ENCODE measurements at regions not wholly inside any gene's neighbourhood (a gene's known extent, or its start where the extent isn't known, plus 50 kb on each side); places are given as distances from the start of the nearest gene placed in this dataset.
"Not testable (repeated sequence)": the region's sequence is repeated elsewhere in the genome, so short reads cannot be mapped to it uniquely, and the experiment has no call there.

- Histone ChIP-seq H3K4me3 (ENCODE audit: low read depth in 1 of 2, low read length in 2 of 2) (no peak overlapping the region), H3K36me3 (ENCODE audit: control insufficient read depth in 1 of 2, insufficient read depth in 2 of 2, low read length in 2 of 2) (no peaks in the 10 kb centered on the region), H3K9me3 (ENCODE audit: control insufficient read depth in 1 of 2, low read length in 2 of 2) (no peaks in the 10 kb centered on the region), H3K27ac (ENCODE audit: low read length) (no peak overlapping the region), H3K4me1 (ENCODE audit: control insufficient read depth in 1 of 2, insufficient read depth in 2 of 2, low read length in 2 of 2) (no peaks in the 10 kb centered on the region), H3K27me3 (ENCODE audit: low read depth, low read length) (no peaks in the 10 kb centered on the region)
Measured at GRCh38 chr5:72588640-72589039, 81.4 kb upstream of the ZNF366 start.

DNA sequence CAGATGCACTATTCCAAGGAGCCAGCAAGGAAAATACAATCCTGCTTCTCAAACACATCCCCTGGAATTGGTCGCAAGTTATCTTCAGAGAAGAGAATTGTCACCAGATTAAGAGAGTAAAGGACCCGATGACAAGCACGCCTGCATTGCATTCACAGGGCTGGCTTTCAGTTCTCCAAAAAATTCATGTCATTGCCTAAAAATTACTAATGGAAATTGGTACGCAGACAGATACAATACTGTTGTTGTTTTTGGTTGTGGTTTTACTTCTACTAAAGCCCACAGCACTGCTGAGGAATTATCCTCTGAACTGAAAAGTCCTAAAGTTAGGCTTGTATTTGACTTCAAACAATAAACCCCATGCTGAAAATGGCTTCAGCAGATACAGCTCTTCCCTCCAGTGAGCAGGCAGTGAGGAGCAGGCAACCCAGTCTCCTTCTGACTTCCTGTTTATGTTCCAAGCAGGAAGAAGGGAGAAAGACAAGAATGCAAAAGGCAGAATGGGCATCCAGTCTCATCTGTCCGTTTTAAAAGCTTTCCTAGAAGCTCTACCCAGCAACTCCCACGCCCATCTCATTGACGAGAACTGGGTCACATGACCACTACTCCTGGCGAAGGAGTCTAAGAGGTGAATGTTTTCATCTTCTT lies 80.6 kb upstream of the ZNF366 start:
- no peaks in the 10 kb centered on the region for H3K27me3 ChIP-seq (ENCODE audit: low read depth, low read length)
- H3K4me1 ChIP-seq (ENCODE audit: control insufficient read depth in 1 of 2, insufficient read depth in 2 of 2, low read length in 2 of 2) = no peaks in the 10 kb centered on the region
- no peak overlapping the region for H3K27ac ChIP-seq (ENCODE audit: low read length)
- no peak overlapping the region for H3K4me3 ChIP-seq (ENCODE audit: low read depth in 1 of 2, low read length in 2 of 2)
- H3K9me3 ChIP-seq (ENCODE audit: control insufficient read depth in 1 of 2, low read length in 2 of 2) = no peaks in the 10 kb centered on the region
- H3K36me3 ChIP-seq (ENCODE audit: control insufficient read depth in 1 of 2, insufficient read depth in 2 of 2, low read length in 2 of 2) = no peaks in the 10 kb centered on the region

DNA sequence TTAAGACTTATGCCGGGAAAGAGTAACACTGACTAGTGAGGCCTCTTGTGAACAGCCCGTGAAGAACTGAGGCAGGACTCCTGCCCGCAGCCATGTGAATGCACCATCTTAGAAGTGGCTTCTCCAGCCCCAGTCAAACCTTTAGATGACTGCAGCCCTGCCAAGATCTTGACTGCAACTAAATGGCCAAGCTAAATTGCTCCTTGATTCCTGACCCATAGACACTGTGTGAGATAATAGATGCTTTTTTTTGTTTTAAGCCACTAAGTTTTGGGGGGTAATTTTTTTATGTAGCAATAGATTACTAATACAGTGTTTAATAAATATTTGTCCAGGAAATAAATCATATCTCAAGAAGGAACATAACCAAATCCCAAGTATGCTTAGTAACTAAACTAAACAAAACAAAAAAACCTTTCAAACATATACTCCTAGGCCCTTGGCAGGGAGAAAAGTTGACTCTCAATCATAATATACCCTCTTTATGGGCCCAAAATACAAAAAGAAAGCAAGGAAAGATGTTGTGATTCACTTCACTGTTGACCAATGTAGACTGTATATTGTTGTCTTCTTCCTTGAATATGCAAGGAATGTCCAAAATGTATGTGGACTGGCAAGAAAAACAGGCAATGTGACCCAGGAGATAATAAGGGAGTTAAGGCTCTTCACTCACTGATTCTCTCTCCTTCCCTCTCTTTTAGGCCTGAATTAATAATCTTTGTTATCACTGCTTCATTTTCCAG lies 79.7 kb upstream of the ZNF366 start:
- H3K27ac ChIP-seq (ENCODE audit: low read length) = no peak overlapping the region
- H3K4me3 ChIP-seq (ENCODE audit: low read depth in 1 of 2, low read length in 2 of 2) = no peak overlapping the region

GRCh38 chr5:72584466-72584865 lies 77.3 kb upstream of the ZNF366 start:
- H3K27me3 ChIP-seq (ENCODE audit: low read depth, low read length) = no peaks in the 10 kb centered on the region
- no peaks in the 10 kb centered on the region for H3K9me3 ChIP-seq (ENCODE audit: control insufficient read depth in 1 of 2, low read length in 2 of 2)
- no peak overlapping the region for H3K4me3 ChIP-seq (ENCODE audit: low read depth in 1 of 2, low read length in 2 of 2)
- no peaks in the 10 kb centered on the region for H3K4me1 ChIP-seq (ENCODE audit: control insufficient read depth in 1 of 2, insufficient read depth in 2 of 2, low read length in 2 of 2)
- no peaks in the 10 kb centered on the region for H3K36me3 ChIP-seq (ENCODE audit: control insufficient read depth in 1 of 2, insufficient read depth in 2 of 2, low read length in 2 of 2)
- H3K27ac ChIP-seq (ENCODE audit: low read length) = no peak overlapping the region

More for the DNA sequence above, 79.7 kb upstream of the ZNF366 start:
- no peaks in the 10 kb centered on the region for H3K9me3 ChIP-seq (ENCODE audit: control insufficient read depth in 1 of 2, low read length in 2 of 2)
- no peaks in the 10 kb centered on the region for H3K27me3 ChIP-seq (ENCODE audit: low read depth, low read length)
- H3K4me1 ChIP-seq (ENCODE audit: control insufficient read depth in 1 of 2, insufficient read depth in 2 of 2, low read length in 2 of 2) = no peaks in the 10 kb centered on the region
- H3K36me3 ChIP-seq (ENCODE audit: control insufficient read depth in 1 of 2, insufficient read depth in 2 of 2, low read length in 2 of 2) = no peaks in the 10 kb centered on the region

GRCh38 chr5:72579290-72579689 lies 72.1 kb upstream of the ZNF366 start:
- not testable (repeated sequence) for H3K27me3 ChIP-seq (ENCODE audit: low read depth, low read length); H3K27ac ChIP-seq (ENCODE audit: low read length); H3K4me1 ChIP-seq (ENCODE audit: control insufficient read depth in 1 of 2, insufficient read depth in 2 of 2, low read length in 2 of 2); H3K4me3 ChIP-seq (ENCODE audit: low read depth in 1 of 2, low read length in 2 of 2); H3K36me3 ChIP-seq (ENCODE audit: control insufficient read depth in 1 of 2, insufficient read depth in 2 of 2, low read length in 2 of 2); H3K9me3 ChIP-seq (ENCODE audit: control insufficient read depth in 1 of 2, low read length in 2 of 2)

- no peaks in the 10 kb centered on the region for H3K27me3 ChIP-seq (ENCODE audit: low read depth, low read length)
- no peak overlapping the region for H3K27ac ChIP-seq (ENCODE audit: low read length)
- H3K4me3 ChIP-seq (ENCODE audit: low read depth in 1 of 2, low read length in 2 of 2) = no peak overlapping the region
- H3K36me3 ChIP-seq (ENCODE audit: control insufficient read depth in 1 of 2, insufficient read depth in 2 of 2, low read length in 2 of 2) = no peaks in the 10 kb centered on the region
- H3K9me3 ChIP-seq (ENCODE audit: control insufficient read depth in 1 of 2, low read length in 2 of 2) = no peaks in the 10 kb centered on the region
- no peaks in the 10 kb centered on the region for H3K4me1 ChIP-seq (ENCODE audit: control insufficient read depth in 1 of 2, insufficient read depth in 2 of 2, low read length in 2 of 2)
Measured at GRCh38 chr5:72572236-72572765, 65.1 kb upstream of the ZNF366 start.

DNA sequence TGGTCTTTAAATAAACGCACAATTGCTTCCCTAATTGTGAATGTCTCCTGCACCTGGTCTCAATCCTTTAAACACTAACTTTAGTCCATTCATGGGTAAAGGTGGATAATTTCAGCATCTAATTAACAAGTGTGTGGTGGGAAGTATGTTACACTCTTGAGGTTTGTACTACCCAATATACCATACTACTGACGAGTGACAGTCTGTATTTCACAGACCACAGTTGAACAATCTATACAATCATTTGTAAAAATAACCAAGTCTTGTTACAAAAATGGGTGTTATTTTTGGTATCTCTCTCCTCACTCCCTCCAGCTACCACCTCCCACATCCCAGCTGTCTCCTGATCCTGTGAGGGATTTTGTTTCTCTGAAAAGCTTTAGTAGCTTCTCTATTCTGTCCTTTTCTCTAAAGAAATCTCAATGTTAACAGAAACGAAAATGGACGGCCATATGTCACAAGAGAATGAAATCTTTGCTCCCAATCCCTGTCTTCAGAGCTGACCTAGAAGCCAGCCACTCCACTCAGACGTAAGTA lies 62.3 kb upstream of the ZNF366 start:
- H3K27me3 ChIP-seq (ENCODE audit: low read depth, low read length) = no peaks in the 10 kb centered on the region
- no peaks in the 10 kb centered on the region for H3K4me1 ChIP-seq (ENCODE audit: control insufficient read depth in 1 of 2, insufficient read depth in 2 of 2, low read length in 2 of 2)
- H3K4me3 ChIP-seq (ENCODE audit: low read depth in 1 of 2, low read length in 2 of 2) = no peak overlapping the region
- H3K9me3 ChIP-seq (ENCODE audit: control insufficient read depth in 1 of 2, low read length in 2 of 2) = no peaks in the 10 kb centered on the region
- H3K27ac ChIP-seq (ENCODE audit: low read length) = no peak overlapping the region
- no peaks in the 10 kb centered on the region for H3K36me3 ChIP-seq (ENCODE audit: control insufficient read depth in 1 of 2, insufficient read depth in 2 of 2, low read length in 2 of 2)

DNA sequence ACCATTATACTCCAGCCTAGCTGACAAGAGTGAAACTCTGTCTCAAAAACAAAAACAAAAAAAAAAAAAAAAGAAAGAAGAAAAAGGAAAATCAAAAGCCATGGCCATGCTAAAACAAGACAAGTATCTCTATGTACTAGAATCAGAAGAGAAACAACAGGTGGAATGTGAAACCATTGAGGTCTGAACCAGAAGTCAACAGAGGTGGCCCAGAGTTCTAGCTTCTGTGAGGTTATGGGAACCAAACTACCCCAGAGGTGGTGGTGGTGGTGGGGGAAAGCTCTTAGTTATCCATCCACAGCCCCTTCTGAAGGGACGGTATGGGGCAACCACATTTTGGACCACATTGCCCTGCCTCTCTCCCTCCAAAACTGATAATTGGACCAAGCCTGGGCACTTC lies 59.5 kb upstream of the ZNF366 start:
- H3K4me1 ChIP-seq (ENCODE audit: control insufficient read depth in 1 of 2, insufficient read depth in 2 of 2, low read length in 2 of 2) = no peaks in the 10 kb centered on the region
- H3K36me3 ChIP-seq (ENCODE audit: control insufficient read depth in 1 of 2, insufficient read depth in 2 of 2, low read length in 2 of 2) = no peaks in the 10 kb centered on the region

GRCh38 chr5:72565513-72566289 lies 58.5 kb upstream of the ZNF366 start:
- Histone ChIP-seq H3K4me1 (ENCODE audit: control insufficient read depth in 1 of 2, insufficient read depth in 2 of 2, low read length in 2 of 2) (no peaks in the 10 kb centered on the region), H3K9me3 (ENCODE audit: control insufficient read depth in 1 of 2, low read length in 2 of 2) (no peaks in the 10 kb centered on the region), H3K27ac (ENCODE audit: low read length) (no peak overlapping the region), H3K4me3 (ENCODE audit: low read depth in 1 of 2, low read length in 2 of 2) (no peak overlapping the region), H3K36me3 (ENCODE audit: control insufficient read depth in 1 of 2, insufficient read depth in 2 of 2, low read length in 2 of 2) (no peaks in the 10 kb centered on the region), H3K27me3 (ENCODE audit: low read depth, low read length) (no peaks in the 10 kb centered on the region)

More for the DNA sequence above, 59.5 kb upstream of the ZNF366 start:
- no peaks in the 10 kb centered on the region for H3K27me3 ChIP-seq (ENCODE audit: low read depth, low read length)
- H3K27ac ChIP-seq (ENCODE audit: low read length) = no peak overlapping the region
- H3K9me3 ChIP-seq (ENCODE audit: control insufficient read depth in 1 of 2, low read length in 2 of 2) = no peaks in the 10 kb centered on the region
- no peak overlapping the region for H3K4me3 ChIP-seq (ENCODE audit: low read depth in 1 of 2, low read length in 2 of 2)

- no peaks in the 10 kb centered on the region for H3K27me3 ChIP-seq (ENCODE audit: low read depth, low read length)
Measured at GRCh38 chr5:72562717-72563116, 55.5 kb upstream of the ZNF366 start.

More at GRCh38 chr5:72562717-72563116, 55.5 kb upstream of the ZNF366 start:
- H3K9me3 ChIP-seq (ENCODE audit: control insufficient read depth in 1 of 2, low read length in 2 of 2) = no peaks in the 10 kb centered on the region
- H3K27ac ChIP-seq (ENCODE audit: low read length) = no peak overlapping the region
- H3K4me1 ChIP-seq (ENCODE audit: control insufficient read depth in 1 of 2, insufficient read depth in 2 of 2, low read length in 2 of 2) = peaks cover 0 to under 1% of the 10 kb centered on the region in 2 donors
- no peak overlapping the region for H3K4me3 ChIP-seq (ENCODE audit: low read depth in 1 of 2, low read length in 2 of 2)
- H3K36me3 ChIP-seq (ENCODE audit: control insufficient read depth in 1 of 2, insufficient read depth in 2 of 2, low read length in 2 of 2) = no peaks in the 10 kb centered on the region
